ENCODE measurements at regions not wholly inside any gene's neighbourhood (a gene's known extent, or its start where the extent isn't known, plus 50 kb on each side); places are given as distances from the start of the nearest gene placed in this dataset.

DNA sequence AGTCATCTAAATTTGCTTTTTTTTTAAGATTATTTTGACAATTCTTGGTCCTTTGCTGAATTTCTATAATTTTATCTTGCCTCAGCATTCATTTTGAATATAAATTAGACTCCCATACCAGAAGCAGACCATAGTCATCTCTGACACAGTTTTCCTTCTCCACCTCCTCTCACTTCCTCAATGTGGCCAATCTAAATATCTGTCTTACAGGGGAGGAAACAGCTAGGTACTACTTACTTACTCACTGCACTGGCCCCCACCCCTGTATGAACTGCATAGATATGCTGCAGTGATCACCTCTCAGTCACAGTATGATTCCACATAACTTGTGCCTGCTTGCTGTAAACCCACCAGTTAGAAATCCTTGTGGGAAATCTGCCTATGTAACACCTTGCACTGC is 665.6 kb downstream of the FGF9 start:
- H4K8ac ChIP-seq (ENCODE audit: extremely low read depth, insufficient read depth, low read length) = no peak overlapping the region
- no peak overlapping the region for H2AFZ ChIP-seq (ENCODE audit: low read length)
- no peak overlapping the region for H3K4ac ChIP-seq (replicated peaks; ENCODE audit: insufficient read length, low read depth, low read length)
- no peak overlapping the region for H2BK120ac ChIP-seq (replicated peaks; ENCODE audit: low read depth, low read length)
- H3K4me3 ChIP-seq (ENCODE audit: extremely low read depth in 1 of 4, insufficient read depth in 2 of 4, low read depth in 3 of 4, low read length in 4 of 4) = no peak overlapping the region
- POLR2A ChIA-PET (ENCODE audit: partially characterized antibody) = no interaction called here
- no peak overlapping the region for H3K4me2 ChIP-seq (ENCODE audit: insufficient read depth in 1 of 2, low read depth in 2 of 2, low read length in 2 of 2)
- H3K23ac ChIP-seq (ENCODE audit: insufficient read length) = no peak overlapping the region
- no peaks in the 10 kb centered on the region for H3K79me1 ChIP-seq (ENCODE audit: low read depth, low read length)
- no peaks in the 10 kb centered on the region for H4K20me1 ChIP-seq (replicated peaks in 1 of 2; ENCODE audit: control insufficient read depth in 1 of 2, insufficient read depth in 2 of 2, low read length in 2 of 2)
- no peak overlapping the region for H2BK15ac ChIP-seq (ENCODE audit: low read length)
- H3K9me3 ChIP-seq (ENCODE audit: insufficient read depth in 2 of 2, low read depth in 1 of 2, low read length in 1 of 2) = peaks cover 7 to 8% of the 10 kb centered on the region in 2 experiments; a peak in 2 of 4 replicates
- H3K56ac ChIP-seq (replicated peaks; ENCODE audit: insufficient read length, low read depth, low read length) = no peak overlapping the region
- H3K9ac ChIP-seq (replicated peaks in 1 of 4; ENCODE audit: extremely low read depth in 1 of 4, low read depth in 3 of 4, low read length in 3 of 4) = no peak overlapping the region
- H2AK5ac ChIP-seq (ENCODE audit: low read depth, low read length) = no peak overlapping the region
- H3K23me2 ChIP-seq (ENCODE audit: low read depth, low read length) = no peaks in the 10 kb centered on the region
- no peak overlapping the region for H3K27ac ChIP-seq (ENCODE audit: low read depth, low read length)
- H3K27me3 ChIP-seq (replicated peaks in 1 of 4; ENCODE audit: control insufficient read depth in 3 of 4, extremely low read depth in 1 of 4, insufficient read depth in 3 of 4, low read length in 3 of 4) = no peaks in the 10 kb centered on the region
- no peak overlapping the region for H3K14ac ChIP-seq (ENCODE audit: insufficient read length)
- no peak overlapping the region for H2BK20ac ChIP-seq (ENCODE audit: low read length)
- FAIRE-seq (no peak), DNase-seq (ENCODE audit: low read depth in 1 of 2, low spot score in 2 of 2) (no peak)
- H4K5ac ChIP-seq (ENCODE audit: insufficient read length, low read depth, low read length) = no peak overlapping the region
- no peak overlapping the region for H2BK12ac ChIP-seq (ENCODE audit: low read depth, low read length)
- H4K91ac ChIP-seq (replicated peaks; ENCODE audit: insufficient read length, low read length) = no peak overlapping the region
- no peak overlapping the region for H3K18ac ChIP-seq (ENCODE audit: extremely low read depth, low read length)
- CTCF ChIA-PET (ENCODE audit: partially characterized antibody) = interaction anchor here (0.6 kb wide), 1 partner anchor 1081 kb away, joined by 3 read pairs; no protein-coding TSS in a partner anchor
- no peaks in the 10 kb centered on the region for H3K79me2 ChIP-seq (ENCODE audit: control insufficient read depth in 1 of 2, insufficient read depth in 2 of 2, low read length in 2 of 2)
- H3K4me1 ChIP-seq (replicated peaks in 1 of 4; ENCODE audit: control insufficient read depth in 3 of 4, insufficient read depth in 4 of 4, low read length in 3 of 4) = no peaks in the 10 kb centered on the region
- no peak overlapping the region for H2BK5ac ChIP-seq (ENCODE audit: low read depth, low read length)
- H3K36me3 ChIP-seq (ENCODE audit: control insufficient read depth in 2 of 4, insufficient read depth in 4 of 4, low read length in 3 of 4) = peaks cover 0 to 2% (median 0%) of the 10 kb centered on the region in 4 experiments; a peak in 1 of 8 replicates
- TF ChIP-seq FOSL1 (IDR thresholded peaks at IDR 0.05; ENCODE audit: insufficient read depth, low read depth, low read length) (no peak), HDAC2 (IDR thresholded peaks at IDR 0.05; ENCODE audit: borderline replicate concordance in 1 of 2, low read depth in 2 of 2, low read length in 2 of 2) (no peak), BCL11A (IDR thresholded peaks at IDR 0.05; ENCODE audit: low read depth in 2 of 2, low read length in 2 of 2) (no peak), RAD21 (IDR thresholded peaks at IDR 0.05 in 1 of 2, conservative IDR thresholded peaks at IDR 0.05 in 1 of 2; ENCODE audit: low read depth in 2 of 2, low read length in 2 of 2) (no peak), BACH1 (IDR thresholded peaks at IDR 0.05; ENCODE audit: low read length) (no peak), CHD2 (IDR thresholded peaks at IDR 0.05; ENCODE audit: low read length) (no peak), CBX5 (IDR thresholded peaks at IDR 0.05; ENCODE audit: low read depth, low read length) (no peak), JUND (IDR thresholded peaks at IDR 0.05; ENCODE audit: low read length) (no peak), RNF2 (IDR thresholded peaks at IDR 0.05; ENCODE audit: borderline replicate concordance, low read depth, low read length, missing control alignments, poor library complexity, severe bottlenecking) (no peak), CBX8 (IDR thresholded peaks at IDR 0.05; ENCODE audit: borderline replicate concordance, low read depth, low read length) (no peak), SIRT6 (IDR thresholded peaks at IDR 0.05; ENCODE audit: low read length) (no peak), GABPA (IDR thresholded peaks at IDR 0.05; ENCODE audit: borderline replicate concordance, insufficient read depth, low read length) (no peak), SP1 (IDR thresholded peaks at IDR 0.05; ENCODE audit: low read depth, low read length) (no peak), KDM4A (IDR thresholded peaks at IDR 0.05; ENCODE audit: low read depth, low read length, severe bottlenecking) (no peak), SP4 (IDR thresholded peaks at IDR 0.05; ENCODE audit: low read length) (no peak), SRF (IDR thresholded peaks at IDR 0.05; ENCODE audit: low read depth, low read length) (no peak)
